ENCODE measurements at regions not wholly inside any gene's neighbourhood (a gene's known extent, or its start where the extent isn't known, plus 50 kb on each side); places are given as distances from the start of the nearest gene placed in this dataset.

- intact Hi-C loops (cut with DNase I; ENCODE audit: low total_unique reads) = no loop called here
- WGBS, 2 donors = 86 to 92% methylated on average over 1 of the region's 1 CpG
- no peak overlapping the region for H3K4me3 ChIP-seq (ENCODE audit: low read depth, poor library complexity, severe bottlenecking)
- DNase-seq (ENCODE audit: low spot score in 2 of 2) = no peak
- TF ChIP-seq CTCF (IDR thresholded peaks at IDR 0.05) (no peak), POLR2A (IDR thresholded peaks at IDR 0.05) (no peak)
These were observed 387.4 kb upstream of the ROBO2 start for GRCh38 chr3:76652524-76652923.

- WGBS, 2 donors = 74 to 79% methylated on average over 6 of the region's 6 CpGs
- no peak for TF ChIP-seq CTCF (IDR thresholded peaks at IDR 0.05)
- TF ChIP-seq POLR2A (IDR thresholded peaks at IDR 0.05) = no peak
These were observed 386.2 kb upstream of the ROBO2 start for GRCh38 chr3:76653640-76654251.

GRCh38 chr3:76656531-76657070 is 383.3 kb upstream of the ROBO2 start:
- WGBS, 2 donors = 56 to 62% methylated on average over 4 of the region's 4 CpGs
- TF ChIP-seq CTCF (IDR thresholded peaks at IDR 0.05) = no peak
- TF ChIP-seq POLR2A (IDR thresholded peaks at IDR 0.05) = no peak
- H3K4me3 ChIP-seq (ENCODE audit: low read depth, poor library complexity, severe bottlenecking) = no peak overlapping the region
- DNase-seq (ENCODE audit: low spot score in 2 of 2) = no peak
- intact Hi-C loops (cut with DNase I; ENCODE audit: low total_unique reads) = no loop called here

More at GRCh38 chr3:76653640-76654251, 386.2 kb upstream of the ROBO2 start:
- no peak overlapping the region for H3K4me3 ChIP-seq (ENCODE audit: low read depth, poor library complexity, severe bottlenecking)
- intact Hi-C loops (cut with DNase I; ENCODE audit: low total_unique reads) = no loop called here
- DNase-seq (ENCODE audit: low spot score in 2 of 2) = no peak

- no peak for DNase-seq (ENCODE audit: low spot score in 2 of 2)
- intact Hi-C loops (cut with DNase I; ENCODE audit: low total_unique reads) = no loop called here
- 95 to 97% methylated on average over 5 of the region's 5 CpGs for WGBS, 2 donors
- H3K4me3 ChIP-seq (ENCODE audit: low read depth, poor library complexity, severe bottlenecking) = no peak overlapping the region
- TF ChIP-seq CTCF (IDR thresholded peaks at IDR 0.05) = no peak
- no peak for TF ChIP-seq POLR2A (IDR thresholded peaks at IDR 0.05)
These were observed 382.0 kb upstream of the ROBO2 start for GRCh38 chr3:76657909-76658308.

GRCh38 chr3:76661527-76662250 is 378.2 kb upstream of the ROBO2 start:
- no peak for TF ChIP-seq POLR2A (IDR thresholded peaks at IDR 0.05)
- TF ChIP-seq CTCF (IDR thresholded peaks at IDR 0.05) = no peak
- WGBS, 2 donors = 83 to 86% methylated on average over 3 of the region's 3 CpGs

More at GRCh38 chr3:76661527-76662250, 378.2 kb upstream of the ROBO2 start:
- DNase-seq (ENCODE audit: low spot score in 2 of 2) = no peak
- intact Hi-C loops (cut with DNase I; ENCODE audit: low total_unique reads) = no loop called here
- H3K4me3 ChIP-seq (ENCODE audit: low read depth, poor library complexity, severe bottlenecking) = no peak overlapping the region

Measured in lower leg skin (tissue), 4 donors.